ENCODE measurements at regions not wholly inside any gene's neighbourhood (a gene's known extent, or its start where the extent isn't known, plus 50 kb on each side); places are given as distances from the start of the nearest gene placed in this dataset.

DNA sequence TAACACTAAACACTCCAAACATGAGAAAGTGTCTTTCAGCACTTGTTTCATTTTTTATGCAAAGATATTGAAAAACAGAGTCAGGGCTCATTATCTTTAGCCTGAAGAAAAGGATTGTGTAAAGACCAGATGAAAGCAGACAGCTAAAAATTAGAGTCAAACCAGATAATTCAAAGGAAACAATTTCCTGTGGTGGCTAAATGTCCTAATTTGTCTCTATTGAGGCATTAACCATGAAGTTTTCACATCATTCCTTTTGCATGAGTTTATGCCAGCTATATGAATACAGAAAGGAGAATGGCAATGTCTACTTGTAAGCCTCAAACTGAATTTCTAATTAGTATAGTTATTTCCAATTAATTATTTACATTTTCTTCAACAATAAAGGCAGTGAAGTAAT, 338.5 kb downstream of the FSCB start:
- ATAC-seq (no peak), DNase-seq (no peak)
- no peaks in the 10 kb centered on the region for H3K27me3 Mint-ChIP-seq (ENCODE audit: low read depth)
- no peaks in the 10 kb centered on the region for H3K4me1 Mint-ChIP-seq (ENCODE audit: low read depth)
- H3K4me3 Mint-ChIP-seq, result no peak overlapping the region
- H3K9me3 Mint-ChIP-seq, result peaks cover 4% of the 10 kb centered on the region
- H3K36me3 Mint-ChIP-seq (ENCODE audit: insufficient read depth), result no peaks in the 10 kb centered on the region

DNA sequence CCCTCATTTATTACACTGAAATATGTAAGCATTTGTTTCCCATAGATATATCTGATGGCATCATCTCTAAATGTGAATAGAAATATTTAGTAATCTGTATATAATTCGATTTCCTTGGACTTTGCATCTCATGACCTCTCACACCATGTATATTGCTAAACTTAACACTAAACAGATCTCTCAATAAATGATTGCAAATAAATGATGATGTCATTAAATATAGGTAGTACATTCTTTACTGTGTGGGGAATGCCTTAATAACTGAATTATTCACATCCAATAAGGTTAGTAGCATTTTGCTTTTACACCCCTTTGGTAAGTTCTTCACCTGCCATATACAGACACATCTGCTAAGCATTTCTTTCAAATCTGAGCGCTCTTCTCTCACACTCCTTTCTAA, 340.5 kb downstream of the FSCB start:
- no peak for ATAC-seq
- DNase-seq, result no peak
- Mint-ChIP-seq H3K4me1 (ENCODE audit: low read depth) (no peaks in the 10 kb centered on the region), H3K36me3 (ENCODE audit: insufficient read depth) (no peaks in the 10 kb centered on the region), H3K27me3 (ENCODE audit: low read depth) (no peaks in the 10 kb centered on the region), H3K9me3 (peaks cover 4% of the 10 kb centered on the region), H3K4me3 (no peak overlapping the region)

DNA sequence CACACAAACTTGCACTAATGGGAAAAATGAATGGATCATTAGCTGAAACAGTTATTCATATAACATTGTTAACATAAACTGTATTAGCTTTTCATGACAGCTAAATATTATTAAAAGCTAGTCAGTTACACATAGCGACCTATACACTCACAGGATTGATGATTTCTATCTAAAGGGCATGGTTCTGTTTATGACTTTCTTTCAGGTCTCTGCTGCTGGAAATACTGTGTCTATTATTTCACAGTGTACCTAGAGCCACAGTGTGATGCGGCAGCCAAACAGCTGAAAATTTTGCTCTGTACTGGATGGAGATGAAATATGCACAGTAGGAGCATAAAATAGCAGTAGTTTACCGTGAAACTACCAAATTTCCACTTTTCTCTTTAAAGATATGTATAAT, 341.1 kb downstream of the FSCB start:
- Mint-ChIP-seq H3K9me3 (peaks cover 7% of the 10 kb centered on the region), H3K27me3 (ENCODE audit: low read depth) (no peaks in the 10 kb centered on the region), H3K4me3 (no peak overlapping the region), H3K36me3 (ENCODE audit: insufficient read depth) (no peaks in the 10 kb centered on the region), H3K4me1 (ENCODE audit: low read depth) (no peaks in the 10 kb centered on the region)
- ATAC-seq, result no peak
- DNase-seq, result no peak

DNA sequence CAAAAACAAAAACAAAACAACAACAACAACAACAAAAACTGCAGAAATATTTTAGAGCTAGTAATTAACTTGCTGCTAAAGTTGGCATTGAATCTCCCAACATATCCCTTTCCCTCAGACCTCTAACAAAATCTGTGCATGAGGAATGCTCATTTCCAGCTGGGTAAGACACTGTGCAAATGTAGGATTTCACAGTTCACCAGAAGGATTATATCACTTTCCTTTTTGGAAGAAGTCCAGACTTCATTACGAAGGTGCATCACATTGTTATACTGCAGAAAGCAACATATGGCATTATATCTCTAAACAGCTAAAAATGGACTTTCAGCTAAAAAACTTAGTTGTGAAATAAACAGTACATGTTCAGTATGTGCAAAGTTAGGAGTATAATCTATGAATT, 341.8 kb downstream of the FSCB start:
- no peaks in the 10 kb centered on the region for H3K36me3 Mint-ChIP-seq (ENCODE audit: insufficient read depth)

DNA sequence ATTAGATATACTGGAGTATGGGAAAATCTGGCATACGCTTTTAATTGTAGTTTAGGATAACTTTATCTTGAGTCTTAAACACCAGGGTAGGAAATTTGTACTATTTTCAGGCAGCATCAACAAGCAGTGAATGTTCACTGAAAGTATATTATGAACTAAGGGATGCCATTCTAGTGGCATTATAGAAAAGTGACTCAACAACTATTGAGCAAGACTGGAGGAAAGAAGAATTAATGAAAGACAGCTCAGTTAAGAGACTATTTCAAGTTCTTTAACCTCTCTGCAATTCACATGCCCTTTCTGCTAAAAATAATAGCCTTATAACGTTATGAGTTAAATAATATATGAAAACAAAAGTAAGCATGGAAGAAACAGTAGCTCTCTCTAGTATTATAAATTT, 343.1 kb downstream of the FSCB start:
- H3K36me3 Mint-ChIP-seq (ENCODE audit: insufficient read depth), result no peaks in the 10 kb centered on the region
- no peaks in the 10 kb centered on the region for H3K27me3 Mint-ChIP-seq (ENCODE audit: low read depth)
- no peaks in the 10 kb centered on the region for H3K4me1 Mint-ChIP-seq (ENCODE audit: low read depth)
- H3K9me3 Mint-ChIP-seq, result peaks cover 7% of the 10 kb centered on the region
- DNase-seq (no peak), ATAC-seq (no peak)
- no peak overlapping the region for H3K4me3 Mint-ChIP-seq

More for the DNA sequence above, 341.8 kb downstream of the FSCB start:
- ATAC-seq (no peak), DNase-seq (no peak)
- Mint-ChIP-seq H3K27me3 (ENCODE audit: low read depth) (no peaks in the 10 kb centered on the region), H3K4me3 (no peak overlapping the region), H3K9me3 (peaks cover 7% of the 10 kb centered on the region), H3K4me1 (ENCODE audit: low read depth) (no peaks in the 10 kb centered on the region)

DNA sequence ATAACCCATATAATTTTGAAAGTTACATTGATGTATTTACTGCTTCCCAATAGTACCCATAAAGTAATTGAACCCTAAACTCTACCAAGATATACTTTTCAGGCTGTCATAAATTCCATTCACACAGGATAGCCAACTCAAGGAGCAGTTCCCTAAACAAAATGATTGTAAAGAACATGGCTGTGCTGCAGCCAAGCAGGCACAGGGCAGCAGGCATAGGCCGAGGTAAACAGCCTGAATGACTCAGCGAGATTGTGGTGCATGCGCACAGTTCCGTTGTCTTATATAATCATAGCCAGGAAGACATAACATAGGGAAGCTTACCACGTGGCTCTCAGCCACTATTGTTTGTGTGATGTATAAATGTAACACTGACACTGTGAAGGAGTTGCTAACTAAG, 344.9 kb downstream of the FSCB start:
- no peak overlapping the region for H3K4me3 Mint-ChIP-seq
- no peaks in the 10 kb centered on the region for H3K4me1 Mint-ChIP-seq (ENCODE audit: low read depth)
- H3K36me3 Mint-ChIP-seq (ENCODE audit: insufficient read depth), result no peaks in the 10 kb centered on the region
- no peak for ATAC-seq
- no peaks in the 10 kb centered on the region for H3K27me3 Mint-ChIP-seq (ENCODE audit: low read depth)
- no peak for DNase-seq
- peaks cover 13% of the 10 kb centered on the region for H3K9me3 Mint-ChIP-seq

DNA sequence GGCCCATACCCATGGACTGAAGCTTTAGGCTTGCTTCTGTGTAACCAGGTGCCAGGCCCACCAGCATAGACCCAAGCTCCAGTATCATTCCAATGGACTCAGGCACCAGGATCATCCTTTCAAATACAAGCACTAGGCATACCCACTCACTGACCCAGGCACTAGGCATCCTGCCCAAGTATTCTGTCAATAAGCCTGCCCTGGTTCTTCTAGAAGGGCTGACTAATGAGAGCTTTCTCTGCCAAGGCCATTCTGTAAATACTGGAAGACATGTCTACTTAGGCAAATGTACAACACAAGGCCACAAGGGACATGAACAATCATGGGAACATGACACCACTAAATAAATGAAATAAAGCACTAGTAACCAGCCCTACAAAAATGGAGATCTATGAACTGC, 352.2 kb downstream of the FSCB start:
- Mint-ChIP-seq H3K36me3 (ENCODE audit: insufficient read depth) (no peaks in the 10 kb centered on the region), H3K9me3 (peaks cover 25% of the 10 kb centered on the region), H3K4me3 (no peak overlapping the region), H3K27me3 (ENCODE audit: low read depth) (no peaks in the 10 kb centered on the region), H3K4me1 (ENCODE audit: low read depth) (no peaks in the 10 kb centered on the region)
- ATAC-seq, result no peak
- no peak for DNase-seq

DNA sequence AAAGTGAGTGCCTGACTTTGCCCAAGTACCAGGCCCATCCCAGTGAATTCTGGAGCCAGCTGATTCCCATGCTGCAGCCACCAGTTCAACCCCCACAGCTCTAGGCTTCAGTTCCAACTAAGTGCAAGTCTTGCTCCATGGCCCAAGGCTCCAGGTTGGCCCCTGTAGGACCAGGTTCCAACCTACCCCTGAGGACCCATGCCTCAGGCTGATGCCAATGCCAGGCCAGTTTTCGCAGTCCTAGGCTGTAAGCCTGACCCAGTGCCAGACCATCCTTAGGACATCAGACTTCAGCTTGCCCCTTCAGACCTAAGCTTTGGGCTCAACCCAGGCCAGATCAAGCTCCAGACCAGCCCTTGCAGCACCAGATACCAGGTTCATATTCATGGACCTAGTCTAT, 352.6 kb downstream of the FSCB start:
- Mint-ChIP-seq H3K4me3 (no peak overlapping the region), H3K36me3 (ENCODE audit: insufficient read depth) (no peaks in the 10 kb centered on the region), H3K27me3 (ENCODE audit: low read depth) (no peaks in the 10 kb centered on the region), H3K9me3 (peaks cover 25% of the 10 kb centered on the region), H3K4me1 (ENCODE audit: low read depth) (no peaks in the 10 kb centered on the region)
- ATAC-seq, result no peak
- no peak for DNase-seq

DNA sequence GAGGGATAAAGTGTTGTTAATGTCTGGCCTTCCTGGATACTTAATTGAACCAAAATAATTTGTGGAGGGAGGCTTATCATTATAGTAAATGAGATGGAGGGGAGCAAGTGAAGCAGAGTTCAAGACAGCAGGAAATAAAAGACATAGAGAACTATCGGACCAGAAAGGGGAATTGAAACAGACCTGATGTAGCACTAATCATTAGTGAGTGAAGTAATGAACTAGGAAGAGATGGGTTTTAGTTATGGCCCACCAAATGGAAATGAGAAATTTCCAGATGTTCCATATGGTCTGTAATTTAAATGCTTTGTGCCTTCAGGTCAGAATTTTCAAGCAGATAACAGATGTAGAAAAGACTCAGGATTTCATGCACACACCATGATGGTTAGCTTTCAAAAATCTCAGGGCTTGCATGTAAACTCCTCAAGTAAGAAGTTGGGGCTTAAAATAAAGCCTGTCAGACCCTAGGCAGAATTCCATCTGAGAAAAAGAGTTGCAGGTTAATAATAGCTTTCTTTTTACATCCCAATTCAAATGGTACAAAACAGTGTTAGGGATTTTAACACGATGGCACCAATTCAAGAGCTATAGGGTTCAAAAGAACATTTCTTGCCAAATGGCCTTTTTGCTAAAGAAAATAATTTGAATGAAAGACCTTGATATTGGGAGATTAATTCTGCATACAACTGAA, 355.8 kb downstream of the FSCB start:
- H3K9me3 Mint-ChIP-seq, result peaks cover 14% of the 10 kb centered on the region
- DNase-seq (no peak), ATAC-seq (no peak)
- no peaks in the 10 kb centered on the region for H3K27me3 Mint-ChIP-seq (ENCODE audit: low read depth)
- H3K36me3 Mint-ChIP-seq (ENCODE audit: insufficient read depth), result no peaks in the 10 kb centered on the region
- H3K4me3 Mint-ChIP-seq, result no peak overlapping the region
- no peaks in the 10 kb centered on the region for H3K4me1 Mint-ChIP-seq (ENCODE audit: low read depth)

DNA sequence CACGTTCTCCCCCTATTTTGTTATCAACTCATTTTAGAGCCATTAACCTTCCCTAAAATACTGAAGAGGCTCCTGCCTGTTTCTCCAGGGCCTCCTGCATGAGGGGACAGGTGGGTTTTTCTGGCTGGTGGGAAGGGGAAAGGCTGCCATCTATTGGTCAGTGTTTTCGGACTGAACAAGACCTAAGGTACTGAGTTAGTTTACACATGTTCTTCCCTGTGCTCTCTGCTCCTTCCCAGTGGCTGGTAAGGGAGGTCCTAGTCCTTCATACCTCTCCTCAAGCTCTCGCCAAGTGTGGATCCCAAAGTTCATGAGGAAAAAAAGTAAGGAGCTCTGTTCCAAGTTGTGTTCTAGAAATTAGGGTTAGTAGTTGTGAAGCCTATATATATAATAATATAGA, 357.5 kb downstream of the FSCB start:
- H3K4me1 Mint-ChIP-seq (ENCODE audit: low read depth), result no peaks in the 10 kb centered on the region
- ATAC-seq (no peak), DNase-seq (no peak)
- no peaks in the 10 kb centered on the region for H3K27me3 Mint-ChIP-seq (ENCODE audit: low read depth)
- no peak overlapping the region for H3K4me3 Mint-ChIP-seq
- no peaks in the 10 kb centered on the region for H3K36me3 Mint-ChIP-seq (ENCODE audit: insufficient read depth)
- peaks cover 10% of the 10 kb centered on the region for H3K9me3 Mint-ChIP-seq

DNA sequence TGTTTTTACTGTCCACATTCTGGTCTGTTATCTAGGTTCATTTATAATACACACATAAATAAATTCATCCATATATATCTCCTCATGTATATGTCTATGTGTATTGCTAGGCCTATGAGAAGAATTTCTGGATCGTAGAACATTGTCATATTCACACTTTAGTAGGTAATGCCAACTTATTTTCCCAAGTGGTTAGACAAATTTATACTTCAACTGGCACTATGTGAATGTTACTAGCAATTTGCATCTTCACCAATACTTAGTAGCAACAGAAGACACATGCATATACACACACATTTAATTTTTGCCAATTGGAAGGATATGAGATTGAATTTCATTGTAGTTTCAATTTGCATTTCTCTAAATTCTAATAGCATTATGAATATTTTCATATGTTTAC, 365.1 kb downstream of the FSCB start:
- H3K4me1 Mint-ChIP-seq (ENCODE audit: low read depth), result no peaks in the 10 kb centered on the region
- ATAC-seq (no peak), DNase-seq (no peak)
- no peaks in the 10 kb centered on the region for H3K36me3 Mint-ChIP-seq (ENCODE audit: insufficient read depth)
- peaks cover 9% of the 10 kb centered on the region for H3K9me3 Mint-ChIP-seq
- no peak overlapping the region for H3K4me3 Mint-ChIP-seq
- H3K27me3 Mint-ChIP-seq (ENCODE audit: low read depth), result no peaks in the 10 kb centered on the region

DNA sequence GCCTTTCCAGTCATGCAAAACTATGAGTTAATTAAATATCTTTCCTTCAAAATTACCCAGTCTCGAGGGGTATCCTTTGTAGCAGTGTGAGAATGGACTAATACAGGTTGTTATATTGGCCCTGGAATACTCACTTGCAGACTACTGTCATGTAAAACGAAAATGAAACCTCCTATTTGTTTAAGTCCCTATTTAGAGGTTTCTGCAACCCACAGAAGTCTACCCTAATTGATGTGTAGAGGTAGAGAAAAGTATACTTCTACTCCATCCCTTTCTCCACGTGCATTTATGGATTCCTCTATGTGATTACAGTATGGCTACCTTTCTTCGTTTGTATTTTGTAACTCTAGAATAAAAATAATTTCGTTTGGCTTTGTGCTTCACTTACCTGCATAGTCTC, 371.1 kb downstream of the FSCB start:
- Mint-ChIP-seq H3K27me3 (ENCODE audit: low read depth) (no peaks in the 10 kb centered on the region), H3K9me3 (peaks cover 6% of the 10 kb centered on the region), H3K4me1 (ENCODE audit: low read depth) (no peaks in the 10 kb centered on the region), H3K36me3 (ENCODE audit: insufficient read depth) (no peaks in the 10 kb centered on the region), H3K4me3 (no peak overlapping the region)
- ATAC-seq (no peak), DNase-seq (no peak)

DNA sequence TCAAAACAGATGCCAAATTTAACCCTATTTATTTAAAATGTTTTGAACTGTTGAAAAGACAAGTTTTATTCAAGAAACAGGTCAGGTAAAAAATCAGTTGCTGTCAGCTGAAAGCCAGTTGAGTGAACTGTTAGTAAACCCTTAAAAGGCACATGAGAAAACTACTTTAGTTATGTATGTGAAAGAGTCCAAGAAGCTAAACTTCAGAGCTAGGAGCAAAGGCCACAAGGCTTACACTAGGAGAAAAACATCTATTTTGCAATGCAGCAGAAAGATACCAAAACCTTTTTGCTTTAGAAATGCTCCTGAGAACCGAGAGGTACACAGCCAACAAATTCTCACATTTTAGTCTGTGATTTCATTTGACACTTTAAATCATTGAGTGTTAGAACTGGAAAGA, 375.2 kb downstream of the FSCB start:
- no peaks in the 10 kb centered on the region for H3K36me3 Mint-ChIP-seq (ENCODE audit: insufficient read depth)
- ATAC-seq (no peak), DNase-seq (no peak)
- no peaks in the 10 kb centered on the region for H3K4me1 Mint-ChIP-seq (ENCODE audit: low read depth)
- H3K27me3 Mint-ChIP-seq (ENCODE audit: low read depth), result no peaks in the 10 kb centered on the region
- no peak overlapping the region for H3K4me3 Mint-ChIP-seq
- H3K9me3 Mint-ChIP-seq, result peaks cover 3% of the 10 kb centered on the region

DNA sequence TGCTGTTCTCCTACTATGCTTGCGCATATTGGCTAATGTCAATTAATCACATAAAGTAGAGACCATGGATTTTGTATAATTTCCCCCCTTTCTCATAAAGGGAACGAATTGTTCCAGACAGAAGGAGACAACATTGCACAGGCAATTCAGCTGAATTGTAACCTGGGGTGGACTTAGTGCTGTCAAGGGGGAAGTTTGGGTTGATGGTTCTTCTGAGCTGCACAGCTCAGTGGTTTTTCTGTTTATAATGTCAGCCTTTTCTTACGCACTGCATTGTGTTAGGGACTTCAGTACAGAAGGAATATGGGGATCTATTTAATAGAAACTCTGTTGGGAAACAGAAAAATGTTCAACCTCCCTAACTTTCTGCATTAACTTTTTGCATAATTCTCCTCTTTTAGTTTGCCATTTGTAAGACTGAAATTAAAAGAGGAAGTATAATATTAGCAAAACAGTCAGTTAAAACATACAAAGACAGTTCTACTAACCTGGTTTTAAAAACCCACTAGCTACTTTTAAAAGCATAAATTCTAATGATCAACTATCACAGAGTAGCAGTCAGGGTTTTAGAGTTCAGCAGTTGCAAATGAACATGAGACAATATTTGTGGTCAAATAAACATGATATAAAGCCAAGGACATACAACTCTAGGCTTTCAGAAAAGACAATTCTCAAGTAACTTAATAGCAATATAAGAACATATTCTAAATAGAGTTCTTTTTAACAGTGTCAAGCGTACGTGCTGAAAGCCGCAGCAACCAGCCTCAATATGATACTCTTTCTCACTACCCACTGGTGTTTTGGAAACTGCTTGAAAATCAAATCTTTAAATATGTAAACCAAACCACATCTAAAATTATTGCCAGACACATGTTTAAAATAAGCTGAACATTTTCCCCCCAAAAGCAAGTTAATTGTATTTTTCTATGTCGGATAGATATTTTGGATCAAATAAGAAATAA, 393.0 kb downstream of the FSCB start:
- Mint-ChIP-seq H3K36me3 (ENCODE audit: insufficient read depth) (no peaks in the 10 kb centered on the region), H3K9me3 (peaks cover 26% of the 10 kb centered on the region), H3K27me3 (ENCODE audit: low read depth) (no peaks in the 10 kb centered on the region), H3K4me3 (no peak overlapping the region), H3K4me1 (ENCODE audit: low read depth) (no peaks in the 10 kb centered on the region)
- ATAC-seq (no peak), DNase-seq (no peak)
